ENCODE measurements at regions not wholly inside any gene's neighbourhood (a gene's known extent, or its start where the extent isn't known, plus 50 kb on each side); places are given as distances from the start of the nearest gene placed in this dataset.

GRCh38 chr3:191804935-191805334 lies 344.0 kb downstream of the PYDC2 start:
- no peaks in the 10 kb centered on the region for H3K4me1 ChIP-seq (ENCODE audit: control insufficient read depth in 5 of 5, insufficient read depth in 5 of 5, low read length in 5 of 5)
- H3K27ac ChIP-seq (ENCODE audit: low read depth in 1 of 2, low read length in 1 of 2) = no peak overlapping the region
- no peaks in the 10 kb centered on the region for H3K36me3 ChIP-seq (ENCODE audit: control insufficient read depth in 4 of 4, insufficient read depth in 4 of 4, low read length in 4 of 4)
- no peak overlapping the region for H3K4me3 ChIP-seq
- peaks cover 0 to 12% (median 4%) of the 10 kb centered on the region in 4 donors for H3K9me3 ChIP-seq (ENCODE audit: control insufficient read depth in 4 of 4, insufficient read depth in 3 of 4, low read length in 3 of 4)
- ATAC-seq (ENCODE audit: insufficient read depth, low FRiP score) = no peak
- WGBS, 2 donors = 59 to 70% methylated on average over 1 of the region's 1 CpG
- no peak overlapping the region for H3K9ac ChIP-seq (ENCODE audit: insufficient read depth in 1 of 2, low read length in 2 of 2)
- no peaks in the 10 kb centered on the region for H3K27me3 ChIP-seq (ENCODE audit: control insufficient read depth in 3 of 3, insufficient read depth in 3 of 3, low read length in 2 of 3)
- DNase-seq = no peak
- no peak for TF ChIP-seq CTCF (IDR thresholded peaks at IDR 0.05; ENCODE audit: control extremely low read depth, extremely low read depth)

- 91 to 95% methylated on average over 3 of the region's 3 CpGs for WGBS, 2 donors
- no peak for TF ChIP-seq CTCF (IDR thresholded peaks at IDR 0.05; ENCODE audit: control extremely low read depth, extremely low read depth)
- no peak for ATAC-seq (ENCODE audit: insufficient read depth, low FRiP score)
Observed at GRCh38 chr3:191808073-191808472, 347.1 kb downstream of the PYDC2 start.

GRCh38 chr3:191809326-191809949 lies 348.5 kb downstream of the PYDC2 start:
- no peaks in the 10 kb centered on the region for H3K36me3 ChIP-seq (ENCODE audit: control insufficient read depth in 4 of 4, insufficient read depth in 4 of 4, low read length in 4 of 4)
- ATAC-seq (ENCODE audit: insufficient read depth, low FRiP score) (no peak), DNase-seq (peak in 2 of 3 donors; percentile 2 to 11)
- no peak overlapping the region for H3K9ac ChIP-seq (ENCODE audit: insufficient read depth in 1 of 2, low read length in 2 of 2)
- no peak overlapping the region for H3K4me3 ChIP-seq
- 94 to 96% methylated on average over 1 of the region's 1 CpG for WGBS, 2 donors
- H3K27me3 ChIP-seq (ENCODE audit: control insufficient read depth in 3 of 3, insufficient read depth in 3 of 3, low read length in 2 of 3) = no peaks in the 10 kb centered on the region
- no peak overlapping the region for H3K27ac ChIP-seq (ENCODE audit: low read depth in 1 of 2, low read length in 1 of 2)
- no peaks in the 10 kb centered on the region for H3K4me1 ChIP-seq (ENCODE audit: control insufficient read depth in 5 of 5, insufficient read depth in 5 of 5, low read length in 5 of 5)
- TF ChIP-seq CTCF (IDR thresholded peaks at IDR 0.05; ENCODE audit: control extremely low read depth, extremely low read depth) = no peak
- H3K9me3 ChIP-seq (ENCODE audit: control insufficient read depth in 4 of 4, insufficient read depth in 3 of 4, low read length in 3 of 4) = peaks cover 0 to 4% (median 0%) of the 10 kb centered on the region in 4 donors

More at GRCh38 chr3:191808073-191808472, 347.1 kb downstream of the PYDC2 start:
- Histone ChIP-seq H3K27me3 (ENCODE audit: control insufficient read depth in 3 of 3, insufficient read depth in 3 of 3, low read length in 2 of 3) (no peaks in the 10 kb centered on the region), H3K27ac (ENCODE audit: low read depth in 1 of 2, low read length in 1 of 2) (no peak overlapping the region), H3K4me3 (no peak overlapping the region), H3K36me3 (ENCODE audit: control insufficient read depth in 4 of 4, insufficient read depth in 4 of 4, low read length in 4 of 4) (no peaks in the 10 kb centered on the region), H3K9ac (ENCODE audit: insufficient read depth in 1 of 2, low read length in 2 of 2) (no peak overlapping the region), H3K4me1 (ENCODE audit: control insufficient read depth in 5 of 5, insufficient read depth in 5 of 5, low read length in 5 of 5) (no peaks in the 10 kb centered on the region), H3K9me3 (ENCODE audit: control insufficient read depth in 4 of 4, insufficient read depth in 3 of 4, low read length in 3 of 4) (peaks cover 0 to 5% (median 0%) of the 10 kb centered on the region in 4 donors)
- no peak for DNase-seq

- Histone ChIP-seq H3K4me3 (no peak overlapping the region), H3K4me1 (ENCODE audit: control insufficient read depth in 5 of 5, insufficient read depth in 5 of 5, low read length in 5 of 5) (no peaks in the 10 kb centered on the region), H3K27me3 (ENCODE audit: control insufficient read depth in 3 of 3, insufficient read depth in 3 of 3, low read length in 2 of 3) (no peaks in the 10 kb centered on the region), H3K9ac (ENCODE audit: insufficient read depth in 1 of 2, low read length in 2 of 2) (no peak overlapping the region), H3K9me3 (ENCODE audit: control insufficient read depth in 4 of 4, insufficient read depth in 3 of 4, low read length in 3 of 4) (peaks cover 0 to 3% (median under 1%) of the 10 kb centered on the region in 4 donors), H3K27ac (ENCODE audit: low read depth in 1 of 2, low read length in 1 of 2) (no peak overlapping the region), H3K36me3 (ENCODE audit: control insufficient read depth in 4 of 4, insufficient read depth in 4 of 4, low read length in 4 of 4) (no peaks in the 10 kb centered on the region)
- ATAC-seq (ENCODE audit: insufficient read depth, low FRiP score) (no peak), DNase-seq (no peak)
- no peak for TF ChIP-seq CTCF (IDR thresholded peaks at IDR 0.05; ENCODE audit: control extremely low read depth, extremely low read depth)
Observed at GRCh38 chr3:191813245-191813644, 352.3 kb downstream of the PYDC2 start.
